MM.1S (cell line): ENCODE measurements at regions not wholly inside any gene's neighbourhood (a gene's known extent, or its start where the extent isn't known, plus 50 kb on each side); places are given as distances from the start of the nearest gene placed in this dataset.

Experiments used
- EZH2 ChIP-seq: fragments of 300-600 bp; sonication (generic); optimal IDR thresholded peaks from 2 replicates; pipeline ENCODE3; 2017; ENCODE audit warnings: low read depth, mild to moderate bottlenecking, antibody characterized with exemption, low read length, mixed read lengths
- EZH2phosphoT487 ChIP-seq: fragments of 300-600 bp; sonication (generic); IDR thresholded peaks from 2 replicates; pipeline ENCODE4 v1.6.1; 2018; ENCODE audit warnings: antibody characterized with exemption, low read length
- TF ChIP-seq, protein P1 (sequence below): fragments of 300-600 bp; sonication (generic); IDR thresholded peaks from 2 replicates; pipeline ENCODE4 v1.5.1; 2016; ENCODE audit warnings: antibody characterized with exemption, low read length, mixed read lengths

DNA sequence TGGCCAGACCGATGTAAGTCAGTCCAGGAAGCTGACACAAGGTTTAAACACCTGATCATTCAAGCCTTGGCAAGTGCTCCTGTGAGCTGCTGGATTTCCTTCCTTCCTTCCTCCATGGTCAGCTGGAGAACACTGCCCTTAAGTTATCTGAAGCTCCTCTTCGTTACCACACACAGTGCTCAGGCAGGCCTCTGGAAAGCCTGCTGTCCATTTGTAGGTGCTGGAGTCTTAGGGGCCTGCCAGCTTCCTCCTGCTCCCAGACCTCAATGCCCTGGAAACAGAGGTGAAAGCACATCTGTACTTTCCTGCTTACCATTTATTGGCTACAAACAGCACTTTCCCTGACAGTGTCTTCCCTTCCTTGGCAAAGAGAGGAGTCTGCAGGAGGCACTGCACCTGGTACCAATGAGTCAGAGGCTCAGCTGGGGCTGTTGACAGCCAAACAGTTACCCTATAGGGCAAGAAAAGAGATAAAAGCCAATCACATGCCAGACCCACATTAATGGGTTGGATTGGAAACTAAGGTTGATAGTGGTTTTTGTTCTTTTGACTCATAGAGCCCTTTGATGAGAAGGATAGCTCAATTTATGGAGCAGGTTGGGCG lies 72.6 kb upstream of the PUM3 start:
- TF ChIP-seq EZH2phosphoT487 (no peak), EZH2 (no peak)
- TF ChIP-seq, protein P1, sequence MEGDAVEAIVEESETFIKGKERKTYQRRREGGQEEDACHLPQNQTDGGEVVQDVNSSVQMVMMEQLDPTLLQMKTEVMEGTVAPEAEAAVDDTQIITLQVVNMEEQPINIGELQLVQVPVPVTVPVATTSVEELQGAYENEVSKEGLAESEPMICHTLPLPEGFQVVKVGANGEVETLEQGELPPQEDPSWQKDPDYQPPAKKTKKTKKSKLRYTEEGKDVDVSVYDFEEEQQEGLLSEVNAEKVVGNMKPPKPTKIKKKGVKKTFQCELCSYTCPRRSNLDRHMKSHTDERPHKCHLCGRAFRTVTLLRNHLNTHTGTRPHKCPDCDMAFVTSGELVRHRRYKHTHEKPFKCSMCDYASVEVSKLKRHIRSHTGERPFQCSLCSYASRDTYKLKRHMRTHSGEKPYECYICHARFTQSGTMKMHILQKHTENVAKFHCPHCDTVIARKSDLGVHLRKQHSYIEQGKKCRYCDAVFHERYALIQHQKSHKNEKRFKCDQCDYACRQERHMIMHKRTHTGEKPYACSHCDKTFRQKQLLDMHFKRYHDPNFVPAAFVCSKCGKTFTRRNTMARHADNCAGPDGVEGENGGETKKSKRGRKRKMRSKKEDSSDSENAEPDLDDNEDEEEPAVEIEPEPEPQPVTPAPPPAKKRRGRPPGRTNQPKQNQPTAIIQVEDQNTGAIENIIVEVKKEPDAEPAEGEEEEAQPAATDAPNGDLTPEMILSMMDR: no peak
